GM21515 (cell line): ENCODE measurements at regions not wholly inside any gene's neighbourhood (a gene's known extent, or its start where the extent isn't known, plus 50 kb on each side); places are given as distances from the start of the nearest gene placed in this dataset.

ENCODE experiments used
- ATAC-seq: cut with Tn5 transposase; IDR thresholded peaks from one replicate; pipeline ENCODE4 v1.9.1; 2021; ENCODE audit not compliant: unreplicated experiment

- ATAC-seq = no peak
Observed at GRCh38 chr6:1545654-1546053, 64.1 kb upstream of the FOXC1 start.

- ATAC-seq = no peak
Observed at GRCh38 chr6:1547785-1548184, 61.9 kb upstream of the FOXC1 start.

GRCh38 chr6:1551249-1551648 is 58.5 kb upstream of the FOXC1 start:
- no peak for ATAC-seq

DNA sequence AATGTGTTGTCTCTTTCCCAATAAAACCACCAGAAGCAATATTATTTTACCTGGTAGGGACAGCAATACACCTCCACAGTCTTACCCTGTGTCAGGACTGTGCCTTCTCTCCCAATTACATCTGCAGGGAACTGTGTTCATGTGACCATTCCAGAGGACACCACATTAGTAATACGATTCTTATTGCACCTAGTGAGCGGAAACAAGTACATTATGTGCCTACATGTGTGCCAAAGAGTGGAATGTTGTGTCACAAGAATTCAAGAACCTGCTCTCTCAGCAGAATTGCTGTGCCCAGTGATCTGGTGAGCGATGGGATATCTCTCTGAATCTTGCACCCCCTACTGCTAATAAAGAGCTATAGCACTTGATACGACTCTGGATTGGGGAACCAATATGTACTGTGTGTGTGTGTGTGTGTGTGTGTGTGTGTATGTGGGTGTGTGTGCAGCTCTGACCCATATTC is 57.4 kb upstream of the FOXC1 start:
- ATAC-seq = no peak

GRCh38 chr6:1553562-1554083 is 56.1 kb upstream of the FOXC1 start:
- no peak for ATAC-seq

DNA sequence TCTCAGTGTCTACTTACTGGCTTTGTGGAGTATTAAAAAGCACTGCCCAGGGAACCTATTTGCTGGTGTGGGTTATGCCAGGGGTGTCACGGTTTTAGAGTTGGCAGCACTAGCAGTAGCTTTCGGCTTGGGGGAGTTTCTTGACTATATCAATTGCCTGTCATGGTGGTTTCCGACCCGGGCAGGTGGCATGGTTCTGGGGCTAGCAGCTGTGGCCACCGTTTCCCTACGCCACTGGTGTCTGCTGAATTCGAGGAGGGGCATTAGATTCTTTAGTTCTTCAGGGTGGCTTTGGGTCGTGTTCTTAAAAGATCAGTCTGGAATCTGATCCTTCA is 55.6 kb upstream of the FOXC1 start:
- no peak for ATAC-seq

DNA sequence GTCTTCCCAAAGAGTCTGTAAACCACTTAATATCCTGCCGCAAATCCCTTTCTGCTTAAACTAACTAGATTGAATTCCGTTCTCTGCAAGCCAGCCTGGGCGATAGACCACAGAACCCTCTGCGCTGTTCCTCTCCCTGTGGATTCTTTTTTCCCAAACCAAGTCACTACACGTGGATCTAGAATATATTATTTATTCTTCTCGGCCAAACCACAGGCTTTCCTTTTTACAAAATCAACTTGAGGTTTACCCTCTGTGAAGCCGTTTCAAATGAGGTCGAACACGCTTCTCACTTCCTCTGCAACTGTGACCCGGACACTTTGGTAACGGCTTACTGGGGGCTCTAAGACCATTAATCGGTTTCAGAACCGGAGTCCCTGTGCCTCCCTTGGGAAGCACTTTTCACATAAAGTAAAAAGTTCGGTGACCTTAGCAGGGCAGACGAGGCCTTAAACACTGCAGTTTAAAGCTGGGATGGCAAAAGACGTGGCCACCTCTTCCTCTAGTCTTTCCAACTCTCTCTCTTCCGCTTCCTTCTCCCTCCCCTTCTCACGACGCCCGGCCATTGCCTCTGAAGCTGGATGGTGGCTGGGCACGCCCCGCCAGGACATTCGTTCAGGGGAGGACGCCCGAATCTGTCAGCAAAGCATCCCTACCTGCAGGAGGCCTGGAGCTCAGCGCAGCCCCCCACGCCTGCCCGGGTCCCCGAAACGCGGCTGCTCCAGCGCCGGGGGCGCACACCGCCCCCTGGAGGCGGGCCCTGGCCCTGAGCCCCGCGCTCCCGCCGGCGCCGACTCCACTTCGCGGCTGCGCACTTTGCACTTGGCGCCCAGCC is 55.0 kb upstream of the FOXC1 start:
- no peak for ATAC-seq

DNA sequence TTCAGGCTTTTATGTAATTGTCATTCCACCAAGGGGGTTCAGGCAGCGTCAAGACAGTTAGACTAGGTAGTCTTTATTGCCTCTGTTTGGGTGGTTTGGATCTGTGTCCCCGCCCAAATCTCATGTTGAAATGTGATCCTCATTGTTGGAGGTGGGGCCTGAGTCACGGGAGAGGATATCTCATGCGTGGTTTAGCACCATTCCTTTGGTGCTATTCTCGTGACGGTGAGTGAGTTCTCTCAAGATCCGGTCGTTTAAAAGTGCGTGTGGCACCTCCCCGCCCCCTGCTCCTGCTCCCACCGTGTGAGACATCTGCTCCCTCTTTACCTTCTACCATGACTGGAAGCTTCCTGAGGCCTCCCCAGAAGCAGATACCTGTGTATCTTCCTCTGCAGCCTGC is 51.3 kb upstream of the FOXC1 start:
- no peak for ATAC-seq
